GM19324 (cell line): ENCODE measurements at regions not wholly inside any gene's neighbourhood (a gene's known extent, or its start where the extent isn't known, plus 50 kb on each side); places are given as distances from the start of the nearest gene placed in this dataset.
"Not testable (repeated sequence)": the region's sequence is repeated elsewhere in the genome, so short reads cannot be mapped to it uniquely, and the experiment has no call there.

Experiments used
- ATAC-seq: cut with Tn5 transposase; IDR thresholded peaks from one replicate; pipeline ENCODE4 v1.9.1; 2021; ENCODE audit warnings: mild to moderate bottlenecking, moderate library complexity; ENCODE audit not compliant: unreplicated experiment, low FRiP score

DNA sequence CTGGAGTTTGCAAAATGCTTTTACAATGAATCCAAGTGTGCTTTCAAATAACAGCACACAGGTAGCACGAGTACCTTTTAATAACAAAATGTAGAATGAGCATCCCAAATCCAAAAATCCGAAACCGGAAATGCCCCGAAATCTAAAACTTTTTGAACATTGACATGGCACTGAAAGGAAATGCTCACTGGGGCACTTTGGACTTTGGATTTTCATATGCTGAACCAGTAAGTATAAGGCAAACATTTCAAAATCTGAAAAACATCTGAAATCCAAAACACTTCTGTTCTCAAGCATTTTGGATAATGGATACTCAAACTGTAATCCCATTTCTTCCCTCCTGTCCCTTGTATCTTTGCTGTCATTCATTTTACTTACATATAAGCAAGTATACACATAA is 50.1 kb downstream of the GCNT4 start:
- ATAC-seq = no peak

DNA sequence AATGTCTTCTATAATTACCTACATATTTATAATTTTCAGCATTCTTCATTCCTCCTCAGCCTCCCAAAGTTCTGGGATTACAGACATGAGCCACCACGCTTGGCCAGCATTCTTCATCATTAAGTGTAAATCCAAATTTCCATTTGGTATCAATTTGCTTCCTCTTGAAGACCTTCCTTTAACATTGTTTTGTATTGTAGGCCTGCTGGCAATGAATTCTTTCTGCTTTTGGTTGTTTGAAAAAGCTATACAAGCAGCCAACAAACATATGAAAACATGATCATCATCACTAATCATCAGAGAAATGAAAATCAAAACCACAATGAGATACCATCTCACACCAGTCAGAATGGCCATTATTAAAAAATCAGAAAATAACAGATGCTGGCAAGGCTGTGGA is 56.4 kb downstream of the GCNT4 start:
- ATAC-seq = no peak

DNA sequence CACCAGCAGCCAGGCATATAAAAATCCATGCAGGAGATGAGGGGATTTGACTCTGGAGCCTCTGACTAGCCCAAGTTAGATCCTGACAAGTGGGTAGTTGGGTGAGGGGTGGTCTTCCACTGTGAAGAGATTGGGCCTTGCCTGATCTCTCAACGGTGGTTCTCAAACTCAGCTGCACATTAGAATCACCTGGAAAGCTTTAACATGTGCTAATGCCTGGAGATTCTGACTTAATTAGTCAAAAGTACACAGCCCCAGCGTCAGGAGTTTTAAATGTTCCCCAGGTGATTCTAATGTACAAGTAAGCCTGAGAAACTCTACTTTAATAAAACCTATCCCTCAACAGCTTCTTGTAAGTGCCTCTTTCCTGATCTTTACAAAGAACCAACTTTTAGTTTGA is 57.5 kb downstream of the GCNT4 start:
- no peak for ATAC-seq

DNA sequence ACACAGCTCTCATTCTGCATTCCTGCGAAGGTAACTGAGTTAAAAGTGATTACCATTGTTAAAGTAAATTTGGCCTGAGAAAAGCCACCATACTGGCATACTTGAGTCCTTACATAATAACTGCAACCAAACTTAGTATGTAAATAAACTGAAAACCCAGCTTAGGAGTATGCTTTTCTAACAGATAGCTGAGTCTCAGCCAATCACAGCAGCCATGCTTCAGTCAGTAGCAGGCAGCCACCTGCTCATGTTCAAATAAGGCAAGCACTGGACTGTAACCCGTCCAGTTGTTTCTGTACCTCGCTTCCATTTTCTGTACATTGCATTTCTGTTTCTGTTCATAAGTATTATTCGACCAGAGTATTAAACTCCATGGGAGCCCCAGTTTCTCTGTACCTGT is 58.6 kb downstream of the GCNT4 start:
- no peak for ATAC-seq

DNA sequence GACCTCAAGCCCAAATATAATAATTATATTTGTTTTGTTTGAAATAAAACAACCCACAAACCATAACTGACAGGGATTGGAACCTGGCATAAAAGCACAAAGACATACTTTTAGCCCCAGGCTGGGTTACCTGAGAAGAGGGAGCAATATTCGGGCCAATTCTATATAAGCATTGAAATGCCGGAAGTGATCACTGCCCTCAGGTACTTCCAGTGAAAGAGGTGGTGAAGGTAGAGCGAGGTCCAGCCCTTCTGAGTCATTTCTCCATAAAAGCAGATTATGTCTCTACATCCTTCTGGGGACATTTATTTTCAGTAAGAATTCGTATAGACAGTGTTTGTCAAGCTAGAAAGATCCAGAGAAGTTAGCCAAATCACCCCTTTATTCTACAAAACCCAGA is 59.6 kb downstream of the GCNT4 start:
- no peak for ATAC-seq

DNA sequence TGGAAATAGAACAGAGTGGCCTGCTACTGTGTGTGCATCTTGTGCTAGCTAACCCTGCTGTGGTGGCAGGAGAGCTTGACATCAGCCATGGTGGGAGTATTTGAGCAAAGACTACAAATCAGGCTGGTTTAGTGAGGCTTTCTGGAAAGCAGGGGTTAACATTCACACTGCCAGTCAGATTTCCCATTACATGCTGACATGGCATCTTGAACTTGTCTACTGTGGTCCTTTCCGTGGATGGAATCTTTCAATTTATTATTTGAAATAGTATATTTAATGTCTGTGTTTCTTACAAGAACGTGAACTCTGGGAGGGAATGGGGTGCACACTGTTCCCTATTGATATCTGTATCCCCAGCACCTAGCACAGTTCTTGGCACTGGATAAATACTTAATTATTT is 60.8 kb downstream of the GCNT4 start:
- no peak for ATAC-seq

DNA sequence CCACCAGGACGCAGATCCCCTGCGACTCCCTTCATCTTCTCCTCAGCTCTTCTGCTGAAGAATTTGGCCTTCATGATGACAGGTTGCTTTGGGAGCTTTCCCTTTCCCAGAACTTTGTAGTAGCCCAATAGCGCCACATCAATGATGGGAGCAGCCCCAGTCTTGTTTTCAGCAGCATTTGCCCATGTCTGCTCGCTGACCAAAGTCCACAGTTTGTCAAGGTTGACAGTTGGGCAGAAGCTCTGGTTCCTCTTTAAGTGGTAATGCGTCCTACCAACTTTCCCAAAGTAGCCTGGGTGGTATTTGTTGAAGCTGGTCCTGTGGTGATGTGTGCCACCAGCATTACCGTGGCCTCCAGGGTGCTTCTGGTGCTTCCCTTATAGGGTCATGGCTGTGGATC is 62.2 kb downstream of the GCNT4 start:
- no peak for ATAC-seq

DNA sequence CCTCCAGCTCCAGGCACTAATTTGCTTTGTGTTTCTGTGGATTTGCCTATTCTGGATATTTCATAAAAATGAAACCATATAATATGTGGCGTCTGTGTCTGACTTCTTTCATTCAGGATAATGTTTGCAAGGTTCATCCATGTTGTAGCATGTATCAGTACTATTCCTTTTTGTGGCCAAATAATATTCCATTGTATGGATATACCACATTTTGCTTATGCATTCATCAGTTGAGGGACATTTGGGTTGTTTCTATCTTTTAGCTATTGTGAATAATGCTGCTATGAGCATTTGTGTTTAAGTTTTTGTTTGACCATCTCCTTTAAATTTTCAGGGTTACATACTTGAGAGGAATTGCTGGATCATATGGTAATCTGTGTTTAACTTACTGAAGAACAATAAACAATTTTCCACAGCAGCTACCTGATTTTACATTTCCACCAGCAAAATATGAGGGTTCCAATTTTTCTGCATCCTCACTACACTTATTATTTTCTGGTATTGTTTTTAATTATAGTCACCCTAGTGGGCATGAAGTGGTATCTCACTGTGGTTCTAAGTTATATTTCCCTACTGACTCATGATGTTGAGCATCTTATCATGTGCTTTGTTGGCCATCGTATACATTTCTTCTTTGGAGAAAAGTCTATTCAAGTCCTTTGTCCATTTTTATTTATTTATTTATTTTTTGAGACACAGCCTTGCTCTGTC is 63.9 kb downstream of the GCNT4 start:
- ATAC-seq = no peak

DNA sequence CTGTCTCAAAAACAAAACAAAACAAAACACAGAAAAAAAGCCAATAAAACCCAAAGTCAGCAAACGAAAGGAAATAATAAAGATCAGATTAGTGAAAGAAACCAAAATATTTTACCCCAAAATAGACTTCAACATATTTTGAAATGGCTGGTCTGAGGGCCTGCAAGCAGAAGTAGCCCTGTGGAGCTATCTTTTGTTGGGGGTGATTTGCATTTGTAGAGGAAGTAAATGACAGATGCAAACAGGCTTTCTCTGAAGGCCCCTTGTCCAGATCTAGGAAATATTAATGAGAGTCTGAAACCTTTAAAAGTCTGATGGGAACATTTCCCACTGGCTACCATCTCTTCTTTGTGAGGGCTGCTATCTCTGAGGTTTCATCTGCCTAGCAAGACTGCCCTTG is 74.0 kb downstream of the GCNT4 start:
- peak; percentile 59 for ATAC-seq

DNA sequence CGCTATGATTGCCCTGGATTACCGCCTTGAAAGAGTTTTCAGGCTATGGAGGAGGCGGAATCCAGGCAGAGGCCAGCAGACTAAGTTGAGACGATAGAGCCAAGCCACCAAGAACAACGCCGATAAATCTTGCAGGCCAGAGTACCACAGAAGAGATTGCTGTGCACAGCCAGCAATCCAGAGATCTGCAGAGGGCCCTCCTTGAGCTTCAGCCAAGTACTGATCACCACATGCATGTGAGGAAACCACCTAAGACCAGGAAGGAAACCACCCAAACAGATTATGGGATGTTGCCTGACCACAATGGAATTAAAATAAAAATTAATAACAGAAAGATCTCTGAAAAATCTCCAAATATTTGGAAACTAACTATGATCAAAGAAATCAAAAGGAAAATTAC is 74.9 kb downstream of the GCNT4 start:
- no peak for ATAC-seq

DNA sequence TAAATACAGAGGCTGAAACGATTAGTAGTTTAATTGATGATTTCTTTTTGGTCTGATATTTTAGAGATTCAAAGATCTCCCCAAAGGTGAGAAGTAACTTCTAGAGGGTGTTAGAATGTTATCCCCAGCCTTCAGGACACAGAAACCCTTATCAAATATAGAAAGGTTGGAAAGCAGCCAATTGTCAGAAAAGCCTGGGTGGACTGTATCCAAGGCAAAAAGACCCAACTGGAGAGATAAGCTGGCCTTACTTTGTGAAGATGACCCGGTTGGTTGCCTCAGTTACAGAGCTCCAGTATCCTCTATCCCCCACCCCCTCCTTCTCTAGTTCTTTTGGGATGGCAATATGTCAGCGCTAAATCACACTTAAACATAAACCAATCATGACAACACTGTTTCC is 75.7 kb downstream of the GCNT4 start:
- ATAC-seq = no peak

DNA sequence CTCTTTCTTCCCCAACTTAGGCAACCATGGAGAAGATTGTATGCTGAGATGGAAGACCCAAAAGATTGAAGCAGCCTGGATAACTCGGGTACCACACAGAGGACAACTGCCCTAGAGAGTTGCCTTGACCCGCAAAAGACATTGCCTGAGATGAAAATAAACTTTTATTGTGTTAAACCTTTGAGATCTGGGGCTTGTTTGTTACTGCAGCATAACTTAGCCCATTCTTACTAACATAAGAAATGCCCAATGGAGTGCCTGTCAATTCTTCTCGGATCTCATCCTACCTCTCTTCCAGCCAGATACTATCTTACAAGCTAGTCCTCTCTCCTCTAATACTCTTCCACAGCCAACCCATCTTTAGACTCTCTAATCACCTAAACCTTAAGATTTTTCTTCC is 76.8 kb downstream of the GCNT4 start:
- no peak for ATAC-seq

DNA sequence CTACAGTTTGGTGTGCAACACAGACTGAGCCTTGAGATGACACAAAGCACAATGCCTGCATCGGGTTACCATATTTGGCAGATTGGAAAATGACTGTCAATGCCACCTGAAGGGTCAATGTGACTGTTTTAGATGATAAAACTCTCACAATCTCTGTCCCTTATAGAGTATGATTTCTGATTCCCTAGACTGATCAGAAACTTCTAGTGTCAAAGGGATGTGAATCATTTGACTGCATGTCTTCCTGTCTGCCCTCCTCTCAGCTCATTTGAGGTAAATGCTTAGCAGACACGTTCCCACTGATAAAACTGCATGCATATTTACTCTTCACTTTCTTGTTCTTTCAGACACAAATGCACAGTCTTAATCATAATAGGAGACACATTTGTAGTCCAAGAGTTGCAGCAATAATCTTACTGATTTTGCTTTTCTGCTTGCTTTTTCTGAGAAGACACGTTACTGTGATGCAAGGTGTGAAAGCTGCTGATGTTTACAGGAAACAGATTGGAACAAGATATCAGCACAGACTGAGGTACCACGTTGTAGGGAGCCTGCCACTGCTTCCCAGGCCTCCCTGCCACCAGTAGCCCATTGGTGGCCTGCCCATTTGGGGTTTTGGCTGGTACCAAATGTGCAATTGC is 77.8 kb downstream of the GCNT4 start:
- ATAC-seq = no peak

DNA sequence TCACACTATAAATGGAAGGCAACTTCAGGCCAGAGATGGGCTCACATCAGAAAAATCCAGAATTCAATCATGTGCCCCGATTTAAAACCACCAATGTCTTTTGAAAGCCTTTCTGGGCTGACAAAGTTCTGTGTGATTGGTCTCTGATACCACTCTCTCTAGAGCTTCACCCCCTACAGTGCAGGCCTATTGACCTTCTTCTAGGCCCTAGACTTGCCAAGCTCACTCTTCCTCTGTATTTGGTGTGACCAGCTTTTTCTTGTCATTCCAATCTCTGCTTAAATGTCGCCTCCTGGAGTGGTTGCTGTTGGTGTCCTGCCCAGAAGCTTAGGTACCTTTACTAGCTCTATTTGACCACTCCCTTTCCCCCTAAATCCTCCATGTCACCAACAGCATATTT is 78.7 kb downstream of the GCNT4 start:
- ATAC-seq = no peak

DNA sequence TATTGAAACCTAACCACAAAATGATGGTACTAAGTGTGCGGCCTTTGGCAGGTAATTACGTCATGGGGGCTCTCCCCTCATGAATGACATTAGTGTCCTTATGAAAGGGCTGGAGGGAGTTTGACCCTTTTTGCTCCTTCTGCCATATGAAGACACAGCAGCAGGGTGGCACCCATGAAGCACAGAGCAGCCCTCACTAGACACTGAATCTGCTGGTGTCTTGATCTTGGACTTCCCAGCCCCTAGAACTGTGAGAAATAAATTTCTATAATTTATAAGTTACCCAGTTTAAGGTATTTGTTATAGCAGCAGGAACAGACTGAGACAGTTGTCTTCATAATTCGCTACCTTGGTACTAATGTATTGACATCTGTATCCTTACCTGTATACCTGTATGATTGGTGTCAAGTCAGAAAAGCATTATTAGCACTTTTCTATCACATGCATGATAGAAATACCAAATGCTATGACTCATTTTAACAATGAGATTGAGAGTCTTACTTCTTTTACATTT is 80.4 kb downstream of the GCNT4 start:
- no peak for ATAC-seq

DNA sequence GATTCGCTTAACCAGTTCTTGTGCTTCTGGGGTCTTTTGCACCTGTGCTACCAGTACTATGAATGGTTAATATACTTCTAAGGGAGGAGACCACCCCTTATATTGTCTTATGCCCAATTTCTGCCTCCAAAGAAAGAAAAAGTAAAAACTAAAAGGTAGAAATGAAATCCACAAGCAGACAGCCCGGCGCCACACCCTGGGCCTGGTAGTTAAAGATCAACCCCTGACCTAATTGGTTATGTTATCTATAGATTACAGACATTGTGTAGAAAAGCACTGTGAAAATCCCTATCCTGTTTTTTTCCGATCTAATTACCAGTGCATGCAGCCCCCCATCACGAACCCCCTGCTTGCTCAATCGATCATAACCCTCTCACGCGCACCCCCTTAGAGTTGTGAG is 81.5 kb downstream of the GCNT4 start:
- ATAC-seq = not testable (repeated sequence)

DNA sequence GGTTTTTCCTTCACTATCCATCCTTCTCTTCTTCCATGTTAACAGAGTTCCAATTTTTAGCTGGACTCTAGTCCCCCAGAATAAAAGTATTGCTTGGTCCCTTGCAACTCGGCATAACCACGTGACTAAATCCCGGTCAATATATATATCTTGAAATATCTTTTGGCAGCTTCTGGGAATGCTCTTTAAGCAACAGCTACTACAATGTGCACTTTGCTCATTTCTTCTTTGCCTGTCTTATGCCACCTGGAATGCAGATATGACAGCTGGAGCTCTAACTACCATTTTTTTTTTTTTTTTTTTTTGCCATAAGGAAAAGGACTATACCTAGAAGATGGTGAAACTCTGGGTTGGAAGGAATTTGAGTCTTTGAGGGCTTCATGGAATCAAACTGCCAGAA is 82.6 kb downstream of the GCNT4 start:
- no peak for ATAC-seq

DNA sequence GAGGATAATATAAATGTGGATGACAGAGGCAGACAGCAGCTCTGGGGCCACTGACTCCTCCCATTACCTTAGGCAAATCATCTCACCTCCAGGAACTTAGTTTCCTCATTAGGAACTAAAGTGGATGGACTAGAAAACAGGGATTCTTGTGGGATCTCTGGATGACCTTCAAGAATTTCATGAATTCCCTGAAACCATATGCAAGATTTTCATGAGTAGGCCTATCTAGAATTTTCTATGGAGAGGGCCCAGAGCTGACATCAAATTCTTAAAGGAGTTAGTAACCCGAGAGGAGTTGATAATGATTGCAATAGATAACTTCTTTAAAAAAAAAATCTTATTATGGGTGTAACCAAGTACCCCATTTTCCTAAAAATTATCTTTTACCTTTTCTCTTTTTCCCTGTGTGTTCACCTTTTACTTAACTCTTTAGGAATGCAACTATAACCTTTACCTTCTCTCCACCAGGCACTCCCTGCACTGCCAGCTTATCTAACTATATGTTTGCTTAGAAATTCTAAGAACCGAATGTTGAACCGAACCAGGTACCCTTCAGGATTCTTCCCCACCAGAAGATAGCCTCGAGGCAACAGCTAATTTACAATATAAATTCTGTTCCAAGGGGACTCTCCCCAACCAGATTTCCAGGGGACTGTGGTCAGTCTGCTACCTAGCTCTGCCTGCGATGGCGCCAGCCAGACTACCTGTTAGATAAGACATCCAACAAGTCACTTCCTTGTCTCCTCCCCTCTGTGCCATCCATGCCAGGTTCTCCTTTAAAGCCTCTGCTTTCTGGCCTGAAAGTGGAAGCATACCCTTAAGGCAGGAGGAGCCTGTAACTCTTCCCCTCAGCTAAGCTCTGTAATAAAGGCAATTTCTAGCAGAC is 86.0 kb downstream of the GCNT4 start:
- no peak for ATAC-seq

DNA sequence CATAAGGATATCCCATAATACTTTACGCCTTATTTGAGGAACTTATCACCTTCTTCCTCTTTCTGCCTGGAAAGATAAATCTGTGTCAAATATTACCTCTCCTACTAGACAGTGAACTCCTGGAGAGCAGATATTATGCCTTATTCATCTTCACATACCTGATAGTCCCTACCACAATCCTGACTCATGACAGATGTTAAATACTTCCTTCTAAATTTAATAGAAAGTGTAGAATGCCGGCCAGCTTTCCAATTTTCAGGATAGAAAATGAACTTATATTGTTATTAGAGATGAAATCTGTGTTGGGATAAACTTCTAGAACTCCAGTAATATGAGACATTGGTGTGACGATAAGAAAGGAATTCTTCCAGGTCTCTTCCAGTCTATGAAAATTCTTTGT is 89.0 kb downstream of the GCNT4 start:
- no peak for ATAC-seq

DNA sequence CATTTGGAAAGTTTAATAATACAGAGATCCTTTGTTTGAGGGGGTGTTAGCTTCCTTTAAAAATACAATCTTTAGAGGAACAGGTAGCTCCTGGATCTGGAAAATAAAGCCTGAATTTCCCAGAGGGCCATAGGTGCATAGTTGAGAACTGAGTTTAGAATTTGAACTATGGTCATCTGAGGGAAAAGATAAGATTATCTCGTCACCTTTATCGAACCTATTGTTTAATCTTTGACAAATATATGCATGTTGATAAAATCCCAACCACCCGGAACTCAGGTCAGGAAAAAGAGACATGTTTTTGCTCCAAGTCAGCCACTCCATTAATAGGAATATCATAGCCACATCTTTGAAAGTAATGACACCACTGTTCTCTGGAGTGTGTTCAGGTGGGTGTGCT is 91.7 kb upstream of the FAM169A start:
- ATAC-seq = no peak

DNA sequence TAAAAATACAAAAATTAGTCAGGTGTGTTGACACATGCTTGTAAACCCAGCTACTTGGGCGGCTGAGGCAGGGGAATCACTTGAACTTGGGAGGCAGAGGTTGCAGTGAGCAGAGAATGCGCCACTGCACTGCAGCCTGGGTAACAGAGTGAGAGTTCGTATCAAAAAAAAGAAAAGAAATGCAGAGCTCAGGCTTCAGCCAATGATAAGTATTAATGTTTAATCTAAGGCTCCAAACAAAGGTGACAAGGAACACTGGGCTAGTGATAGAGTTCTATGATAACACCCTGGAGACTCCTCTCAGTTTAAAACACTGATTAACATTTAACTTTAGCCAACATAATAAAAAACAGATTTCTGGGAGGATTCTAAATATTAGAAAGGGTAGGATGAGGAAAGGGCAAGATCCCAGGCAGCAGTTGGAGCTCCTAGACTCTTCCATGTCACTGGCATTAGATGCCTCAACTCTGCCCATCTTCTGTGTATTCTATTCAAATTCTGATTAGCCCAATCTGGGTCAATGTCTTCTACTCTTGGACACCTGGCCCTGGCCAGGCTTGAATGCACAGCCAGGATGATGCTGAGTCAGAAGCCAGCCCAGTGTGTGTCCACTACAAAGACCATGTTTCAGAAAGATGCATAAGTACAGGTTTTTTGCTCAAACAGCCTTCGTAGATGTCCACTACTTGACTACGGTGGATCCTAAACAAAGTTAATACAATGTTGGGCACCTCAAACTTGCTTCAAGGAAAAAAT is 91.0 kb upstream of the FAM169A start:
- ATAC-seq = no peak
